BJ (cell line): ENCODE measurements at regions not wholly inside any gene's neighbourhood (a gene's known extent, or its start where the extent isn't known, plus 50 kb on each side); places are given as distances from the start of the nearest gene placed in this dataset.

ENCODE experiments used
- CTCF ChIA-PET: fragments of 350-600 bp; formaldehyde crosslinking; extraction: SDS; loops from one replicate; lab custom pipeline; 2021; ENCODE audit warnings: antibody characterized with exemption, inconsistent platforms; lab: Yijun Ruan, JAX
- POLR2A ChIA-PET: fragments of 300-600 bp; sonication (Branson Sonifier 250); formaldehyde crosslinking; extraction: SDS; loops from one replicate; lab custom pipeline; 2021; ENCODE audit warnings: antibody characterized with exemption; lab: Charles Lee
- DNase-seq: peaks from one replicate; pipeline ENCODE4 v3.0.0-alpha.2; 2011; ENCODE audit warnings: low read depth
- H3K27me3 ChIP-seq: 2 replicates; pipeline ENCODE4 v1.6.0; 2011; ENCODE audit warnings: low read length; ENCODE audit not compliant: control insufficient read depth, insufficient read depth
- H3K36me3 ChIP-seq: 2 replicates; pipeline ENCODE4 v1.5.1; 2011; ENCODE audit warnings: low read length; ENCODE audit not compliant: control insufficient read depth, insufficient read depth
- H3K4me3 ChIP-seq: 2 replicates; pipeline ENCODE4 v1.5.1; 2011; ENCODE audit warnings: low read depth, mild to moderate bottlenecking, control low read depth, low read length
- CTCF ChIP-seq: IDR thresholded peaks from 2 replicates; pipeline ENCODE4 v1.5.1; 2011; ENCODE audit warnings: low read depth, mild to moderate bottlenecking, control low read depth, inconsistent platforms, low read length, moderate library complexity; ENCODE audit not compliant: insufficient read depth

GRCh38 chr4:165756836-165757235 is 116.2 kb upstream of the TLL1 start:
- no peak for TF ChIP-seq CTCF
- H3K36me3 ChIP-seq = no peaks in the 10 kb centered on the region
- ChIA-PET POLR2A (no interaction called here), CTCF (interaction anchor here (1.4 kb wide), 1 partner anchor 10 kb away, joined by 3 read pairs; no protein-coding TSS in a partner anchor)
- DNase-seq = no peak
- no peaks in the 10 kb centered on the region for H3K27me3 ChIP-seq
- no peak overlapping the region for H3K4me3 ChIP-seq

GRCh38 chr4:165757451-165757850 is 115.6 kb upstream of the TLL1 start:
- TF ChIP-seq CTCF = no peak
- POLR2A ChIA-PET = no interaction called here
- CTCF ChIA-PET = interaction anchor here (1.4 kb wide), 1 partner anchor 9 kb away, joined by 3 read pairs; no protein-coding TSS in a partner anchor
- Histone ChIP-seq H3K27me3 (no peaks in the 10 kb centered on the region), H3K4me3 (no peak overlapping the region), H3K36me3 (no peaks in the 10 kb centered on the region)
- no peak for DNase-seq

- H3K27me3 ChIP-seq = no peaks in the 10 kb centered on the region
- no peak overlapping the region for H3K4me3 ChIP-seq
- CTCF ChIA-PET = no interaction called here
- POLR2A ChIA-PET = no interaction called here
- H3K36me3 ChIP-seq = no peaks in the 10 kb centered on the region
- no peak for DNase-seq
- TF ChIP-seq CTCF = no peak
Observed at GRCh38 chr4:165758086-165758485, 115.0 kb upstream of the TLL1 start.

GRCh38 chr4:165760182-165760581 is 112.9 kb upstream of the TLL1 start:
- DNase-seq = no peak
- POLR2A ChIA-PET = no interaction called here

GRCh38 chr4:165761963-165762362 is 111.1 kb upstream of the TLL1 start:
- TF ChIP-seq CTCF = no peak
- H3K27me3 ChIP-seq = no peaks in the 10 kb centered on the region
- POLR2A ChIA-PET = no interaction called here
- H3K36me3 ChIP-seq = no peaks in the 10 kb centered on the region
- no peak overlapping the region for H3K4me3 ChIP-seq
- DNase-seq = no peak
- CTCF ChIA-PET = interaction anchor here (0.6 kb wide), 1 partner anchor 39 kb away, joined by 3 read pairs; no protein-coding TSS in a partner anchor

More at GRCh38 chr4:165760182-165760581, 112.9 kb upstream of the TLL1 start:
- Histone ChIP-seq H3K4me3 (no peak overlapping the region), H3K27me3 (no peaks in the 10 kb centered on the region), H3K36me3 (no peaks in the 10 kb centered on the region)
- CTCF ChIA-PET = no interaction called here
- no peak for TF ChIP-seq CTCF
